ENCODE measurements at regions not wholly inside any gene's neighbourhood (a gene's known extent, or its start where the extent isn't known, plus 50 kb on each side); places are given as distances from the start of the nearest gene placed in this dataset.

DNA sequence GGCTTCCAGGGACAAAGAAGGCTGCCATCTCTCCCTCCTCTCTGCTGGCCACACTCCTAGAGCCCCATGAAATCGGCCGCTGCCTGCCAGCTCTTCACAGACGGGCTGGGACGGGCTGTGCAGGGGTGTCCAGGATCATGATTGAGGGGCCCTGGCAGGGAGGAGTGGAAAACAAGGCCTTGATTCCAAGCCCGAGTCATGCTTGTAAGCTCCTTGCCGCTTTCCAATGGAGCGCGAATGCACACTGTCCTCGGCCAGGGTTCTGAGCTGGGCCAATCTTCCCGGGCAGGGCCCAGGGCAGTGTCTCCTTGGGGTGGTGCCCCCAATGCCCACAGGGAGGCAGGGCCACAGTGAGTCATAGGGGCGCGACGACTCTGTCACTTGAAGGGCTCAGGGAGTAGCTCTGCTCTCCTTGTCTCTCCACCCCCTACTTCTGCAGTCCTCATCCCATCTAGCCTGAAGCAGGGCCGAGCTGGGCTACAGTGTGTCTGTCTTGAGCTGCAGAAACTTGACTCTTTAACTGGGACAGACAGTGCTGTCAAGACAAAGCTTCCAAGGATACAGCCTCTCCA lies 186.2 kb upstream of the SVIL start:
- TF ChIP-seq EZH2phosphoT487 (IDR thresholded peaks at IDR 0.05; ENCODE audit: borderline replicate concordance, low read length) (no peak), CTCF (conservative IDR thresholded peaks at IDR 0.05; ENCODE audit: low read depth, low read length) (no peak), EZH2 (IDR thresholded peaks at IDR 0.05; ENCODE audit: low read length, unreplicated experiment) (no peak)
